Ovary (tissue), 7 donors: ENCODE measurements at regions not wholly inside any gene's neighbourhood (a gene's known extent, or its start where the extent isn't known, plus 50 kb on each side); places are given as distances from the start of the nearest gene placed in this dataset.
"Not testable (repeated sequence)": the region's sequence is repeated elsewhere in the genome, so short reads cannot be mapped to it uniquely, and the experiment has no call there.

Experiments used
- DNase-seq, 5 donors: peaks; one replicate each; pipeline ENCODE4 v3.0.0-alpha.2; 2019 to 2020
- H3K27ac ChIP-seq, 2 donors: fragments of 200-600 bp; one replicate each; pipeline versions ENCODE4 v1.5.1 to v1.8.0; 2019 to 2022
- H3K27me3 ChIP-seq: fragments of 200-600 bp; one replicate; pipeline ENCODE4 v1.8.0; 2022
- H3K36me3 ChIP-seq: fragments of 200-600 bp; sonication (generic); one replicate; pipeline ENCODE4 v1.5.1; 2019
- H3K4me1 ChIP-seq: one replicate; pipeline ENCODE4 v1.8.1; 2013; ENCODE audit warnings: mild to moderate bottlenecking, moderate library complexity; ENCODE audit not compliant: insufficient read depth
- H3K4me3 ChIP-seq: fragments of 200-600 bp; sonication (generic); one replicate; pipeline ENCODE4 v1.5.1; 2017
- H3K9me3 ChIP-seq, 2 donors: fragments of 200-600 bp in 1 of 2; sonication (generic) in 1 of 2; one replicate each; pipeline versions ENCODE4 v1.5.1 to v1.8.1; 2013 to 2019; ENCODE audit warnings: mild to moderate bottlenecking in 1 of 2, moderate library complexity in 1 of 2
- EP300 ChIP-seq: sonication (generic); formaldehyde crosslinking; IDR thresholded peaks from one replicate; pipeline ENCODE4 v1.6.1; 2017; ENCODE audit warnings: antibody characterized with exemption
- POLR2A ChIP-seq: fragments of 450-650 bp; IDR thresholded peaks from one replicate; pipeline ENCODE4 v1.6.1; 2017; ENCODE audit warnings: antibody characterized with exemption, mild to moderate bottlenecking, moderate library complexity
- WGBS, 3 donors: extraction: QIAGEN DNeasy Blood & Tissue Kit in 1 of 3; methylation state at CpG; one replicate each; pipeline versions ENCODE4 v1.1.5 to v1.1.7; 2013 to 2017; 5-methylcytosine and 5-hydroxymethylcytosine counted together
- intact Hi-C, 4 donors: fragments of 100-400 bp; cut with DNase I; formaldehyde crosslinking; loops; one replicate each; pipeline versions ENCODE4 v1.11.0 to v1.15.1; 2022 to 2023
- TF ChIP-seq, protein P1 (sequence below), 3 donors: fragments of 450-650 bp in 2 of 3; fragments of 200-600 bp in 1 of 3; IDR thresholded peaks; one replicate each; pipeline versions ENCODE4 v1.5.1 to v1.8.0; 2016 to 2022; ENCODE audit warnings: antibody characterized with exemption in 3 of 3, mild to moderate bottlenecking in 1 of 3
- donor health status: DM: no; HTN: no; CAD: no; lungs with moderate emphysema.
- donor health status: DM: no; HTN: no; CAD: no.
- donor health status: Bipolar disorder and iron deficiency.
- donor health status: DM: no; HTN: no; CAD: no.
- donor health status: DM: yes; HTN: yes; CAD: no.

GRCh38 chr9:78097541-78097940 is 65.9 kb upstream of the GNAQ start:
- H3K9me3 ChIP-seq = no peaks in the 10 kb centered on the region
- H3K27me3 ChIP-seq = no peaks in the 10 kb centered on the region
- no peak overlapping the region for H3K4me3 ChIP-seq
- H3K36me3 ChIP-seq = no peaks in the 10 kb centered on the region
- no peak for DNase-seq
- TF ChIP-seq POLR2A = no peak
- TF ChIP-seq, protein P1, sequence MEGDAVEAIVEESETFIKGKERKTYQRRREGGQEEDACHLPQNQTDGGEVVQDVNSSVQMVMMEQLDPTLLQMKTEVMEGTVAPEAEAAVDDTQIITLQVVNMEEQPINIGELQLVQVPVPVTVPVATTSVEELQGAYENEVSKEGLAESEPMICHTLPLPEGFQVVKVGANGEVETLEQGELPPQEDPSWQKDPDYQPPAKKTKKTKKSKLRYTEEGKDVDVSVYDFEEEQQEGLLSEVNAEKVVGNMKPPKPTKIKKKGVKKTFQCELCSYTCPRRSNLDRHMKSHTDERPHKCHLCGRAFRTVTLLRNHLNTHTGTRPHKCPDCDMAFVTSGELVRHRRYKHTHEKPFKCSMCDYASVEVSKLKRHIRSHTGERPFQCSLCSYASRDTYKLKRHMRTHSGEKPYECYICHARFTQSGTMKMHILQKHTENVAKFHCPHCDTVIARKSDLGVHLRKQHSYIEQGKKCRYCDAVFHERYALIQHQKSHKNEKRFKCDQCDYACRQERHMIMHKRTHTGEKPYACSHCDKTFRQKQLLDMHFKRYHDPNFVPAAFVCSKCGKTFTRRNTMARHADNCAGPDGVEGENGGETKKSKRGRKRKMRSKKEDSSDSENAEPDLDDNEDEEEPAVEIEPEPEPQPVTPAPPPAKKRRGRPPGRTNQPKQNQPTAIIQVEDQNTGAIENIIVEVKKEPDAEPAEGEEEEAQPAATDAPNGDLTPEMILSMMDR (IDR thresholded peaks at IDR 0.05) = no peak
- TF ChIP-seq EP300 = no peak
- H3K27ac ChIP-seq = no peak overlapping the region
- 55 to 56% (median 56%) methylated on average over 3 of the region's 3 CpGs for WGBS, 3 donors
- no peaks in the 10 kb centered on the region for H3K4me1 ChIP-seq
- intact Hi-C loops = no loop called here

DNA sequence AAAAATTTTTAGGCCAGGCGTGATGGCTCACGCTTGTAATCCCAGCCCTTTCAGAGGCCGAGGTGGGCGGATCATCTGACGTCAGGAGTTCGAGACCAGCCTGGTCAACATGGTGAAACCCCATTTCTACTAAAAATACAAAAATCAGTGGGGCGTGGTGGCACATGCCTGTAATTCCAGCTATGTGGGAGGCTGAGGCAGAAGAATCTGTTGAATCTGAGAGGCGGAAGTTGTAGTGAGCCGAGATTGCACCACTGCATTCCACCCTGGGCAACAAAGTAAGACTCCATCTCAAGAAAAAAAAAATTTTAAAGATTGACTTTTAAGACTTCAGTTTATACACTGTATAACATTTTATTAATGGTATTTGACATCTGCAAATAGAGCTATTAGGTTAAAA is 60.1 kb upstream of the GNAQ start:
- no peak overlapping the region for H3K27ac ChIP-seq
- H3K9me3 ChIP-seq = no peaks in the 10 kb centered on the region
- H3K27me3 ChIP-seq = no peaks in the 10 kb centered on the region
- no peaks in the 10 kb centered on the region for H3K36me3 ChIP-seq
- H3K4me1 ChIP-seq = no peaks in the 10 kb centered on the region
- intact Hi-C loops = no loop called here
- no peak for DNase-seq
- TF ChIP-seq, protein P1 (IDR thresholded peaks at IDR 0.05) = no peak
- TF ChIP-seq EP300 (no peak), POLR2A (no peak)
- no peak overlapping the region for H3K4me3 ChIP-seq
- 91 to 92% (median 92%) methylated on average over 9 of the region's 9 CpGs for WGBS, 3 donors

DNA sequence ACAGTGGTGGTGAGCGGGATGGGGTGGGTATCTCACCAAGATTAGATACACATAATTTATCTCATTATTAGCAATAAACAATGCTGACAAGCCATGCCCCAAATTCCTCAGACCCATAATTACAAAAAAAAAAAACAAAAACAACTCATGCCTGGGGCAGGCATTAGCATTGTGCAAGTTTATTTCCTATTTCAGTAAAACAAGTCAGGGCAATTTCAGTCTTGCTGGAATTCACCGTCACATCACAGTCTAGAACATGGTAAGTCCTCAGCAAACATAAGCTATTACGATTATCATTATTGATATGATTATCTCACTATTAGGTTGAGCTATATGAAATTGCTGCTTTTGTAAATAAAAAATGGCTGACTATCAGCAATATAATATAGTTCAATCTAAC is 57.5 kb upstream of the GNAQ start:
- Histone ChIP-seq H3K4me3 (no peak overlapping the region), H3K27ac (no peak overlapping the region), H3K9me3 (no peaks in the 10 kb centered on the region), H3K36me3 (no peaks in the 10 kb centered on the region), H3K27me3 (no peaks in the 10 kb centered on the region), H3K4me1 (no peaks in the 10 kb centered on the region)
- TF ChIP-seq EP300 = no peak
- TF ChIP-seq, protein P1 (IDR thresholded peaks at IDR 0.05) = no peak
- no peak for TF ChIP-seq POLR2A
- 74 to 93% (median 89%) methylated on average over 3 of the region's 3 CpGs for WGBS, 3 donors
- no peak for DNase-seq
- intact Hi-C loops = no loop called here

GRCh38 chr9:78088190-78088589 is 56.6 kb upstream of the GNAQ start:
- WGBS, 3 donors = 92 to 94% (median 92%) methylated on average over 1 of the region's 1 CpG
- H3K4me1 ChIP-seq, H3K9me3 ChIP-seq, intact Hi-C loops, H3K27me3 ChIP-seq, H3K27ac ChIP-seq, H3K36me3 ChIP-seq, H3K4me3 ChIP-seq, DNase-seq: not testable (repeated sequence)
